ENCODE measurements at regions not wholly inside any gene's neighbourhood (a gene's known extent, or its start where the extent isn't known, plus 50 kb on each side); places are given as distances from the start of the nearest gene placed in this dataset.

GRCh38 chr7:39827571-39827970 lies 122.5 kb upstream of the CDK13 start:
- TF ChIP-seq FOXP2 (optimal IDR thresholded peaks at IDR 0.05; ENCODE audit: borderline replicate concordance, extremely low read depth, extremely low read length, insufficient read depth) (no peak), POLR2AphosphoS5 (IDR thresholded peaks at IDR 0.05; ENCODE audit: low read depth, low read length) (no peak)

Data from PFSK-1 (cell line).